ENCODE measurements at regions not wholly inside any gene's neighbourhood (a gene's known extent, or its start where the extent isn't known, plus 50 kb on each side); places are given as distances from the start of the nearest gene placed in this dataset.
"Not testable (repeated sequence)": the region's sequence is repeated elsewhere in the genome, so short reads cannot be mapped to it uniquely, and the experiment has no call there.

DNA sequence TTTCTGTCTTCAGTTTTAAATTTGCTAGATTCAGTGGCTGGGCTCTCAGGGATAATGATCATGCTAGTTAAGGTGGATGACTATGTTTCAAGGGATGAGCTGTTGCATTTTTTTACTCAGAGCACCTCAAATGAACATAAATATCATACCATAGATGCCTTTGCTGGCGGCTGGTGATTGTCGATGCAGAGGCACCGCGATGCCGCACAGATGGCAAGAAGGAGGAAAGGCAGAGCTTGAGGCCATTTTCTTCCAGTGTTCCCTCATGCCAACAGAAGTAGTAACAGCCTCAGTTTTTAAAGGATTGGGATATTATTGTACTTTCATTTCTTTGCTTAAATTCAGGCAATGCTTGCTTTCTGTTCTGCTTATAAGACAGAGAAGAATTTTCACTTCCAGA lies 654.7 kb upstream of the IGFBP7 start:
- Histone ChIP-seq H3K4me3 (ENCODE audit: low read length) (no peak overlapping the region), H3K9ac (ENCODE audit: low read length) (no peak overlapping the region), H3K9me3 (ENCODE audit: control insufficient read depth, low read length) (no peaks in the 10 kb centered on the region), H3K27me3 (ENCODE audit: control insufficient read depth, insufficient read depth, low read length) (no peaks in the 10 kb centered on the region), H3K36me3 (ENCODE audit: control insufficient read depth, insufficient read depth, low read length) (no peaks in the 10 kb centered on the region), H3K4me1 (ENCODE audit: control insufficient read depth, insufficient read depth, low read length) (no peaks in the 10 kb centered on the region)

DNA sequence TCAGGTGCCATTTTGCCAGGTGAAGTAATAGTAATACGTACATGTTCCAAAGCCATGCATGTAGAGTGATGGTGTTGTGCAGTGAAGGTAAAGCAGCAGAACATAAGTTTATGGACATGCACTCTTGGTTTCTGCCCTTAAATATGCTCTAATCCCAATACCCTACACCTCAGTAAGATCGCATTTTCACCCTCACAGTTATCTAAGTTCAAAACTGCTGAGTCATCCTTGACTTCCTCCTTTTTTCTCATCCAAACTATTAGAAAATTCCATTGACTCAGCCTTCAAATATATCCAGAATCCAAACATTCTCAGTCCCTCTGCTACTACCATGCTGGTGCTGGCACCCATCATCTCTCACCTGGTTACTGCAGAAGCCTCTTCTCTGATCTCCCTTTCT lies 652.9 kb upstream of the IGFBP7 start:
- H3K36me3 ChIP-seq (ENCODE audit: control insufficient read depth, insufficient read depth, low read length), result no peaks in the 10 kb centered on the region
- no peaks in the 10 kb centered on the region for H3K4me1 ChIP-seq (ENCODE audit: control insufficient read depth, insufficient read depth, low read length)
- no peak overlapping the region for H3K4me3 ChIP-seq (ENCODE audit: low read length)
- H3K9ac ChIP-seq (ENCODE audit: low read length), result no peak overlapping the region
- H3K9me3 ChIP-seq (ENCODE audit: control insufficient read depth, low read length), result no peaks in the 10 kb centered on the region
- H3K27me3 ChIP-seq (ENCODE audit: control insufficient read depth, insufficient read depth, low read length), result no peaks in the 10 kb centered on the region

DNA sequence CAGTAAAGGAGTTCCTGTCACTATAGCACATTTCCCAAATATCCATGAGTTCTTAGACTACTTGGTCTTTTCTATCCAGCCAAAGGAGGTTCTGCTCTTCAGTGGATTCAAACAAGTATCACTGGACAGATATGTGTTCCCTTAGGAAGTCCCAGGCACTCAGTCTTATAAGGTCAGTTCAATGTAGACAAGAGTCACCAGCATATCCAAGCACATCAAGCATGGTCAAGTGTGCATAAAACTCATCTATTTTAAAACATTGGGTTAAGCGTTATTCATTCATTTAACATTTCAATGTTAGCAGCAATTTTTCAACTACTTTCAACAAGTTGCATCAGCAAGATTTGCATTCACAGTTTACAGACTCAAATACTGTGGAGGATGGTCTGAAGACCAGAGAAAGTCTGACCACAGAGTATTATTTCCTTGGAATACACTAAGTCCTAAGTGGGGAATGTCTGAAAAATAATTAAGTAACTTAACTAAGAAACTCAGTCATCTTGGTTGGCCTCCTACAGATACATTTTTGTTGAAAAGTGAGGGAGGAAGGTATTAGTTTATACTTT lies 630.5 kb upstream of the IGFBP7 start:
- H3K4me1 ChIP-seq (ENCODE audit: control insufficient read depth, insufficient read depth, low read length), result no peaks in the 10 kb centered on the region
- H3K4me3 ChIP-seq (ENCODE audit: low read length), result no peak overlapping the region
- no peaks in the 10 kb centered on the region for H3K9me3 ChIP-seq (ENCODE audit: control insufficient read depth, low read length)
- H3K36me3 ChIP-seq (ENCODE audit: control insufficient read depth, insufficient read depth, low read length), result no peaks in the 10 kb centered on the region
- no peaks in the 10 kb centered on the region for H3K27me3 ChIP-seq (ENCODE audit: control insufficient read depth, insufficient read depth, low read length)
- no peak overlapping the region for H3K9ac ChIP-seq (ENCODE audit: low read length)

DNA sequence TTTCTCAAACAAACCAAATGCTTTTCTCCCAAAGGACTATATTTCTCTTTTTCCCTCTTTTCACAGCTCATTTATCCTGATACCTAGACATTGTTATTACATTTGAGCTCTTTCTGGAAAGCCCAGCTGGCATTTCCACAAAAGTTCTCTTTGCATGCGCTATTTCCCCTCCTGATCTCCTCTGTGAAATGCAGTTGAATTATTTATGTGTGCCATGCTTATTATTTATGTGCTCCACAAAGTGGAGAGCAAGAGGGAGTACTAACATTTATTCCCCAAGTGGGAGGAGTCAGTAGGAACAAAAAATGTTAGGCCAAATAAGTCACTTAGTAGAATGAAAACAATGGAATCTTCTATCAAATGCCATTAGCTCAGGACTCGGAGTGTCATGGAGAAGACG lies 626.6 kb upstream of the IGFBP7 start:
- no peak overlapping the region for H3K4me3 ChIP-seq (ENCODE audit: low read length)
- no peaks in the 10 kb centered on the region for H3K27me3 ChIP-seq (ENCODE audit: control insufficient read depth, insufficient read depth, low read length)
- H3K4me1 ChIP-seq (ENCODE audit: control insufficient read depth, insufficient read depth, low read length), result no peaks in the 10 kb centered on the region
- no peaks in the 10 kb centered on the region for H3K36me3 ChIP-seq (ENCODE audit: control insufficient read depth, insufficient read depth, low read length)
- H3K9me3 ChIP-seq (ENCODE audit: control insufficient read depth, low read length), result no peaks in the 10 kb centered on the region
- no peak overlapping the region for H3K9ac ChIP-seq (ENCODE audit: low read length)

DNA sequence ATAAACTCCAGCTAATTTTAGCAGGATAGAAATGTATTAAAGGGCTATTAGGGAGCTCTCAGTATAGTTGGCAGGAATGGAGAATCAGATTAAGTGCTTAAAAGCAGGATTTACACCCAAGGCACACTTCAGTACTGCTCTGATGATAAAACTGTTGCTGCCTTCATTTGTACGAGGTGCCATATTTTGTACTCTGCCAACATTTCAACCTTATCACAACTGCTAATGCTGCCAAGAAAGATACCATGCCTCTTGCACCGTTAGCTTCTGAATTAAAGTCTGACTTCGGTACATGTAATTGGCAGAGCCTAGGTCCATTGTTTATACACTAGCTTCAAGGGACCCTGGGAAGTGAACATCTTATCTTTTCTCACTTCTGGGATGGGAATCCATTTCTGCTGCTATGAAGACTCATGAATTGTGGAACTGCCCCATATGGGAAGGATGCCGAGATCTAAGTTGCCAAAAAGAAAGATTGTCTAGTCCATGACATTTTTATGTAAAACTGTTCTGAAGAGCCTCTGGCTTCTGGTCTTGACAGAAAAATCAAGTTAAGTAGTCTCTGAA lies 624.0 kb upstream of the IGFBP7 start:
- Histone ChIP-seq H3K4me3 (ENCODE audit: low read length) (no peak overlapping the region), H3K36me3 (ENCODE audit: control insufficient read depth, insufficient read depth, low read length) (no peaks in the 10 kb centered on the region), H3K9ac (ENCODE audit: low read length) (no peak overlapping the region), H3K27me3 (ENCODE audit: control insufficient read depth, insufficient read depth, low read length) (no peaks in the 10 kb centered on the region), H3K9me3 (ENCODE audit: control insufficient read depth, low read length) (no peaks in the 10 kb centered on the region), H3K4me1 (ENCODE audit: control insufficient read depth, insufficient read depth, low read length) (no peaks in the 10 kb centered on the region)

DNA sequence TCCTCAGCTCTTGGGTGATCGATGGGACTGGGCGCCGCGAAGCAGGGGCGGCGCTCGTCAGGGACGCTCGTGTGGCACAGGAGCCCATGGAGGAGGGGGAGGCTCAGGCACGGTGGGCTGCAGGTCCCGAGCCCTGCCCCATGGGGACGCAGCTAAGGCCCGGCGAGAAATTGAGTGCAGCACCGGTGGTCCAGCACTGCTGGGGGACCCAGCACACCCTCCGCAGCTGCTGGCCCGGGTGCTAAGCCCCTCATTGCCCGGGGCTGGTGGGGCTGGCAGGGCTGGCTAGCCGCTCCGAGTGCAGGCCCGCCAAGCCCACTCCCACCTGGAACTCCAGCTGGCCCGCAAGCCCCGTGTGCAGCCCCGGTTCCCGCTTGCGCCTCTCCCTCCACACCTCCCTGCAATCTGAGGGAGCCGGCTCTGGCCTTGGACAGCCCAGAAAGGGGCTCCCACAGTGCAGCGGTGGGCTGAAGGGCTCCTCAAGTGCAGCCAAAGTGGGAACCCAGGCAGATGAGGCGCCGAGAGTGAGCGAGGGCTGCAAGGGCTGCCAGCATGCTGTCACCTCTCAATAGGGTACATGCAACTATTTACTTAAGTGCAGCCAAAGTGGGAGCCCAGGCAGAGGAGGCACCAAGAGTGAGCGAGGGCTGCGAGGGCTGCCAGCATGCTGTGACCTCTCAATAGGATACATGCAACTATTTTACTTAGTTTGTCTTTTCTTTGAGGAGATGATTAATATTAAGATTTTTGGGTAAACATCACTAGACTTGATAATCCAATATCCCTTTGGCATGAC lies 619.8 kb upstream of the IGFBP7 start:
- not testable (repeated sequence) for H3K4me3 ChIP-seq (ENCODE audit: low read length); H3K9ac ChIP-seq (ENCODE audit: low read length); H3K36me3 ChIP-seq (ENCODE audit: control insufficient read depth, insufficient read depth, low read length); H3K27me3 ChIP-seq (ENCODE audit: control insufficient read depth, insufficient read depth, low read length); H3K9me3 ChIP-seq (ENCODE audit: control insufficient read depth, low read length); H3K4me1 ChIP-seq (ENCODE audit: control insufficient read depth, insufficient read depth, low read length)

DNA sequence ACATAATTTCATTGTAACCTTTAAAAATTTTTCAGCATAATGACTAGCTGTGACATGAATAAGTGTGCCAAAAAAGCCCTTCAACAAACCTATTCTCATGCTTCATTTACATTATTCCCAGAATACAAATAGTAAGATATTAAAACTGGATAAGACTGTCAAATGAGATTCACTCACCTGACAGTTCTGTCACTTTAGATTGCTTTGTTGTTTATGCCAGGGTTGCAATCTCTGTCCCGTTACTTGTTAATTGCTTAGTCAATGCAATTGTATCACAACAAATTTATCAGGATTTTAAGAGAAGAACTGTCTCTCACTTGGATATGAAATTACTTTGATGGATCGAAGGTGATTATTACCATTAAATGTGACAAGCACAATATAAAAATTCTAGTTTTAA lies 616.0 kb upstream of the IGFBP7 start:
- H3K27me3 ChIP-seq (ENCODE audit: control insufficient read depth, insufficient read depth, low read length), result no peaks in the 10 kb centered on the region
- no peak overlapping the region for H3K4me3 ChIP-seq (ENCODE audit: low read length)
- no peak overlapping the region for H3K9ac ChIP-seq (ENCODE audit: low read length)

DNA sequence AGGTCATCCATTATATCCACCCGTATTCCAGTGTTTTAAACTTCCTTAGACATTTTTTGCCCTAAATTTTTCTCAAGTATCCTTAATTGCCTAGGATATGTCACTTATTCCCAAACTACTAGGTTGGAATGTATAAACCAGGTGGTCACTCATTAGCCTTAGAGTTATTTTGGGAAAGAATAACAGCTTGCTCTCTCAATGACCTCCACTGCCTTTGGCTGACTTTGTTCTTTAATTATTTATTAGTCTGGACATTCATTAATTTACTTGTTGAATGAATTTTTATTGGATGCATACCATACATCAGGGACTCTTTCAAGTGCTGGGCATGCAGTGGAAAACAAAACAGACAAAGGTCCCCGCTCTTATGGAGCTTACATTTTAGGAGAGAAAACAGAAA lies 609.3 kb upstream of the IGFBP7 start:
- no peak overlapping the region for H3K9ac ChIP-seq (ENCODE audit: low read length)
- H3K4me1 ChIP-seq (ENCODE audit: control insufficient read depth, insufficient read depth, low read length), result no peaks in the 10 kb centered on the region
- no peak overlapping the region for H3K4me3 ChIP-seq (ENCODE audit: low read length)
- no peaks in the 10 kb centered on the region for H3K27me3 ChIP-seq (ENCODE audit: control insufficient read depth, insufficient read depth, low read length)
- H3K9me3 ChIP-seq (ENCODE audit: control insufficient read depth, low read length), result no peaks in the 10 kb centered on the region
- no peaks in the 10 kb centered on the region for H3K36me3 ChIP-seq (ENCODE audit: control insufficient read depth, insufficient read depth, low read length)

More for the DNA sequence above, 616.0 kb upstream of the IGFBP7 start:
- H3K4me1 ChIP-seq (ENCODE audit: control insufficient read depth, insufficient read depth, low read length), result no peaks in the 10 kb centered on the region
- no peaks in the 10 kb centered on the region for H3K36me3 ChIP-seq (ENCODE audit: control insufficient read depth, insufficient read depth, low read length)
- no peaks in the 10 kb centered on the region for H3K9me3 ChIP-seq (ENCODE audit: control insufficient read depth, low read length)

DNA sequence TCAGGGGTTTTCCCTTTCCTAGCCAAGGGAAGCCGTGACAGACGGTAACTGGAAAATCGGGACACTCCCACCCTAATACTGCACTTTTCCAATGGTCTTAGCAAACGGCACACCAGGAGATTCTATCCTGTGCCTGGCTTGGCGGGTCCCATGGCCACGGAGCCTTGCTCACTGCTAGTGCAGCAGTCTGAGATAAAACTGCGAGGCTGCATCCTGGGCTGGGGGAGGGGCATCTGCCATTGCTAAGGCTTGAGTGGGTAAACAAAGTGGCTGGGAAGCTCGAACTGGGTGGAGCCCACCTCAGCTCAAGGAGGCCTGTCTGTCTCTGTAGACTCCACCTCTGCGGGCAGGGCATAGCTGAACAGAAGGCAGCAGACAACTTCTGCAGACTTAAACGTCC lies 604.1 kb upstream of the IGFBP7 start:
- H3K4me3 ChIP-seq (ENCODE audit: low read length); H3K27me3 ChIP-seq (ENCODE audit: control insufficient read depth, insufficient read depth, low read length); H3K4me1 ChIP-seq (ENCODE audit: control insufficient read depth, insufficient read depth, low read length); H3K36me3 ChIP-seq (ENCODE audit: control insufficient read depth, insufficient read depth, low read length); H3K9me3 ChIP-seq (ENCODE audit: control insufficient read depth, low read length); H3K9ac ChIP-seq (ENCODE audit: low read length): not testable (repeated sequence)

DNA sequence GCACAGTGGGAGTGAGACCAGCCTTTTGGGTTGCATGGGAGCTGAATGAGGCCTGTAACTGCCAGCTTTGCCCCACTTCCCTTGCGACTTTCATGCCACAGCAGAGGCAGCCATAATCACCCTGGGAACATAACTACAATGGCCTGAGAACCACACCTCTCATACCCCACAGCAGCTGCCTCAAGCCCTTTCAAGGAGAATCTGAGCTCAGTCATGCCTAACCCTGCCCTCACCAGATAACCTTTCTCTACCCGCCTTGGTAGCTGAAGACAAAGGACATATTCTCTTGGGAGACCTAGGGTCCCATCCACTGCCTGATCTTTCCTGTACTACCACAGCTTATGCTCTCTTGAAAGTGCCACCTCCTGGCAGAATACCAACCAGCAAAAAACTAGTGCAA lies 599.9 kb upstream of the IGFBP7 start:
- Histone ChIP-seq H3K36me3 (ENCODE audit: control insufficient read depth, insufficient read depth, low read length) (no peaks in the 10 kb centered on the region), H3K9me3 (ENCODE audit: control insufficient read depth, low read length) (no peaks in the 10 kb centered on the region), H3K27me3 (ENCODE audit: control insufficient read depth, insufficient read depth, low read length) (no peaks in the 10 kb centered on the region), H3K9ac (ENCODE audit: low read length) (no peak overlapping the region), H3K4me1 (ENCODE audit: control insufficient read depth, insufficient read depth, low read length) (no peaks in the 10 kb centered on the region), H3K4me3 (ENCODE audit: low read length) (no peak overlapping the region)

DNA sequence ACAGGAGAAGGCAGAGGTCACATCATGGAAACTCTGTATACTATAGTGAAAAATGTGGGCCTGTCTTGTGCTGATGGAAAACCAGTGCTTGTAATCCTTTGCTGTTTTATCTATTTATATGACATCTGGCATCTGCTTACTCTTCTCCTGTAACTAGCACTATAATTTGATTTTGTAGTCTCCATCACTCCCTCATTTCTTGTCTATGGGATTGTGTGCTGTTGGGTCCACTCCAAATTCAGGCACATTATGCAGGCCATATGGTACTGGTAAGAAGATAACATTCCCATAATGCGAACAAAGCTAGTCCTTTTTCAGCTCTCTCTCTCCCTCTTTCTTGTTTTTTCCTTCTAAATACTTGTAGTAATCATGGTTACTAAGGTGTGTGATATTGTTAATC lies 581.2 kb upstream of the IGFBP7 start:
- Histone ChIP-seq H3K36me3 (ENCODE audit: control insufficient read depth, insufficient read depth, low read length) (no peaks in the 10 kb centered on the region), H3K27me3 (ENCODE audit: control insufficient read depth, insufficient read depth, low read length) (no peaks in the 10 kb centered on the region), H3K4me3 (ENCODE audit: low read length) (no peak overlapping the region), H3K9me3 (ENCODE audit: control insufficient read depth, low read length) (no peaks in the 10 kb centered on the region), H3K4me1 (ENCODE audit: control insufficient read depth, insufficient read depth, low read length) (no peaks in the 10 kb centered on the region), H3K9ac (ENCODE audit: low read length) (no peak overlapping the region)

DNA sequence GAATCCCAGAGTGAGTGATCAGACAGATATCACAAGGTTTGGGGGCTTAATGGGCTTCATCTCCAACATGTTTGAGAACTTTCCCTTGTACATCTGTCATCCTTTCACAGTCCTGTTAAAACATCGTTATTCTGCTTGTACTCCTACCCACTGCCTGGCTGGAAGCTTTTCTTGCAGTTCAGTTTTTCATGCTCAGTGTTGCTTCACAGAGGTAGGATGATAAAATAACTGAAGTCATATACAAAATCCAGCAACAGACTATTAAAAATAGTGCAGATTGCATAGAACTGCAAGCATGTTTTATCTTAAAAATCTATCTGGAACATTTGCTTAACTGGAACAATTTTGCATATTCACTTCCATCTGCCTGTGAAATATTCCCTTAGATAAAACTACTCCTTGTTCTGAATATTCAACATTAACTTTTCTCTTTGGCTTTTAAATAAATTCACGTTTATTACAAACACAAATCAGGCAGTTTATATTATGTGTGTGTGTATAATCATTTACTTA lies 579.6 kb upstream of the IGFBP7 start:
- no peaks in the 10 kb centered on the region for H3K9me3 ChIP-seq (ENCODE audit: control insufficient read depth, low read length)
- no peaks in the 10 kb centered on the region for H3K4me1 ChIP-seq (ENCODE audit: control insufficient read depth, insufficient read depth, low read length)
- H3K27me3 ChIP-seq (ENCODE audit: control insufficient read depth, insufficient read depth, low read length), result no peaks in the 10 kb centered on the region
- no peaks in the 10 kb centered on the region for H3K36me3 ChIP-seq (ENCODE audit: control insufficient read depth, insufficient read depth, low read length)
- H3K9ac ChIP-seq (ENCODE audit: low read length), result no peak overlapping the region
- H3K4me3 ChIP-seq (ENCODE audit: low read length), result no peak overlapping the region
